HepG2 (cell line): ENCODE measurements at regions not wholly inside any gene's neighbourhood (a gene's known extent, or its start where the extent isn't known, plus 50 kb on each side); places are given as distances from the start of the nearest gene placed in this dataset.

Experiments
- ATAC-seq: fragments of 200-7000 bp; cut with Tn5 transposase; 3 replicates; pipeline ENCODE4 v1.9.1; 2020; ENCODE audit warnings: mild to moderate bottlenecking, moderate library complexity
- BruUV-seq: library from RNA; stranded (reverse); fragments of 400-500 nt; replicated peaks from 2 replicates; lab custom pipeline; 2021; lab: Mats Ljungman, UMichigan
- CTCF ChIA-PET: fragments of 300-600 bp; formaldehyde crosslinking; extraction: SDS; loops from one replicate; lab custom pipeline; 2021; ENCODE audit warnings: low total read pairs, inconsistent platforms, low intra/inter-chr PET ratio; lab: Yijun Ruan, JAX
- POLR2A ChIA-PET: fragments of 350-600 bp; sonication (Branson Sonifier 250); formaldehyde crosslinking; loops from one replicate; lab custom pipeline; 2020; ENCODE audit warnings: antibody characterized with exemption, inconsistent platforms; lab: Yijun Ruan, JAX
- DNase-seq: peaks from one replicate; pipeline ENCODE4 v3.0.0-alpha.2; 2015; ENCODE audit warnings: low spot score
- FAIRE-seq: peaks from 3 replicates; lab custom pipeline; 2011; peaks lifted over from hg19 to GRCh38; lab: Jason Lieb, UNC
- H2AFZ ChIP-seq: one replicate; pipeline ENCODE4 v1.6.1; 2011; ENCODE audit warnings: low read length, inconsistent platforms
- H3K27ac ChIP-seq: fragments of 300-600 bp; 3 replicates; pipeline ENCODE4 v1.8.0; 2011; ENCODE audit warnings: mixed run types, mild to moderate bottlenecking, mixed read lengths, low read length, inconsistent platforms; ENCODE audit not compliant: insufficient read depth; ENCODE audit errors: extremely low read length
- H3K27me3 ChIP-seq, 2 experiments: fragments of 200-600 bp in 1 of 2; 2 replicates in 1 of 2; 3 replicates in 1 of 2; pipeline versions ENCODE4 v1.6.0 to v1.8.0; 2011; ENCODE audit warnings: low read length in 2 of 2, mild to moderate bottlenecking in 2 of 2, moderate library complexity in 2 of 2, inconsistent platforms in 1 of 2; ENCODE audit not compliant: insufficient read depth in 2 of 2, control insufficient read depth in 1 of 2
- H3K36me3 ChIP-seq, 2 experiments: fragments of 200-600 bp in 1 of 2; replicated peaks in 1 of 2; 2 replicates in 1 of 2; 3 replicates in 1 of 2; pipeline versions ENCODE4 v1.5.1 to v1.8.0; 2011; ENCODE audit warnings: low read length in 2 of 2, inconsistent platforms in 1 of 2; ENCODE audit not compliant: insufficient read depth in 2 of 2, control insufficient read depth in 1 of 2
- H3K4me1 ChIP-seq: 2 replicates; pipeline ENCODE4 v1.5.1; 2012; ENCODE audit warnings: low read length, inconsistent platforms; ENCODE audit not compliant: insufficient read depth
- H3K4me2 ChIP-seq: 2 replicates; pipeline ENCODE4 v1.6.0; 2011; ENCODE audit warnings: low read depth, low read length, inconsistent platforms
- H3K4me3 ChIP-seq, 3 experiments: fragments of 200-600 bp in 1 of 3; sonication (generic), shearing (Covaris generic) in 1 of 3; replicated peaks in 1 of 3; 2 replicates each; pipeline ENCODE4 v1.5.1; 2011 to 2016; ENCODE audit warnings: low read length in 3 of 3, inconsistent platforms in 2 of 3, low read depth in 2 of 3, mild to moderate bottlenecking in 2 of 3, control low read depth in 1 of 3, mixed read lengths in 1 of 3; ENCODE audit not compliant: insufficient read depth in 1 of 3
- H3K79me2 ChIP-seq: one replicate; pipeline ENCODE4 v1.6.1; 2011; ENCODE audit warnings: low read length, inconsistent platforms; ENCODE audit not compliant: insufficient read depth
- H3K9ac ChIP-seq: 2 replicates; pipeline ENCODE4 v1.6.0; 2011; ENCODE audit warnings: mild to moderate bottlenecking, low read depth, low read length, inconsistent platforms; ENCODE audit not compliant: insufficient read depth
- H3K9me3 ChIP-seq: 2 replicates; pipeline ENCODE4 v1.5.1; 2012; ENCODE audit warnings: mild to moderate bottlenecking, low read length
- H4K20me1 ChIP-seq: 2 replicates; pipeline ENCODE4 v1.6.0; 2011; ENCODE audit warnings: inconsistent platforms, mild to moderate bottlenecking, low read length, moderate library complexity; ENCODE audit not compliant: insufficient read depth
- CBX5 ChIP-seq: sonication (generic); formaldehyde crosslinking; IDR thresholded peaks from 2 replicates; pipeline ENCODE4 v1.4.0; 2020; ENCODE audit warnings: missing genetic modification reagents, borderline replicate concordance
- EED ChIP-seq: sonication (generic); formaldehyde crosslinking; IDR thresholded peaks from 2 replicates; pipeline ENCODE4 v1.5.0; 2020; ENCODE audit warnings: mild to moderate bottlenecking, missing genetic modification reagents
- ELF3 ChIP-seq: IDR thresholded peaks from 2 replicates; pipeline ENCODE4 v1.6.1; 2016; ENCODE audit warnings: missing genetic modification reagents, missing compliant biosample characterization
- ELF4 ChIP-seq: sonication (generic); formaldehyde crosslinking; IDR thresholded peaks from 2 replicates; pipeline ENCODE4 v1.5.0; 2020; ENCODE audit warnings: missing genetic modification reagents, mild to moderate bottlenecking, moderate library complexity, borderline replicate concordance
- HNF4A ChIP-seq: sonication (generic); formaldehyde crosslinking; IDR thresholded peaks from 2 replicates; pipeline ENCODE4 v1.4.0; 2020; ENCODE audit warnings: missing genetic modification reagents
- HOXA7 ChIP-seq: sonication (generic); formaldehyde crosslinking; IDR thresholded peaks from 2 replicates; pipeline ENCODE4 v1.8.1; 2022; ENCODE audit warnings: mild to moderate bottlenecking, missing genetic modification reagents, moderate library complexity
- MAFK ChIP-seq, 2 experiments: IDR thresholded peaks in 1 of 2; conservative IDR thresholded peaks in 1 of 2; 2 replicates each; pipeline ENCODE4 v1.6.1; 2011; ENCODE audit warnings: improper control_type of control experiment in 2 of 2, low read length in 2 of 2
- MATR3 ChIP-seq: sonication (generic); formaldehyde crosslinking; IDR thresholded peaks from 2 replicates; pipeline ENCODE4 v1.4.0; 2020; ENCODE audit warnings: missing genetic modification reagents
- NFKBIZ ChIP-seq: IDR thresholded peaks from 2 replicates; pipeline ENCODE4 v1.6.1; 2018; ENCODE audit warnings: missing genetic modification reagents, missing compliant biosample characterization
- NRL ChIP-seq: sonication (generic); formaldehyde crosslinking; IDR thresholded peaks from 2 replicates; pipeline ENCODE4 v1.5.0; 2020; ENCODE audit warnings: missing genetic modification reagents, mild to moderate bottlenecking, moderate library complexity, borderline replicate concordance
- SNAPC2 ChIP-seq: sonication (generic); formaldehyde crosslinking; IDR thresholded peaks from 2 replicates; pipeline ENCODE4 v1.8.1; 2022; ENCODE audit warnings: mild to moderate bottlenecking, missing genetic modification reagents
- THYN1 ChIP-seq: sonication (generic); formaldehyde crosslinking; IDR thresholded peaks from 2 replicates; pipeline ENCODE4 v1.8.1; 2023; ENCODE audit warnings: low read depth, mild to moderate bottlenecking, moderate library complexity, missing genetic modification reagents, borderline replicate concordance
- TOPORS ChIP-seq: sonication (generic); formaldehyde crosslinking; IDR thresholded peaks from 2 replicates; pipeline ENCODE4 v1.8.0; 2023; ENCODE audit warnings: mild to moderate bottlenecking, missing genetic modification reagents
- ZKSCAN5 ChIP-seq: sonication (generic); formaldehyde crosslinking; IDR thresholded peaks from 2 replicates; pipeline ENCODE4 v1.5.1; 2020; ENCODE audit warnings: mild to moderate bottlenecking, missing genetic modification reagents
- ZMAT3 ChIP-seq: sonication (generic); formaldehyde crosslinking; conservative IDR thresholded peaks from 2 replicates; pipeline ENCODE4 v1.7.0; 2021; ENCODE audit warnings: missing genetic modification reagents
- ZNF333 ChIP-seq: sonication (generic); formaldehyde crosslinking; IDR thresholded peaks from 2 replicates; pipeline ENCODE4 v1.4.0; 2020; ENCODE audit warnings: mild to moderate bottlenecking, missing genetic modification reagents, borderline replicate concordance
- ZNF510 ChIP-seq: sonication (generic); formaldehyde crosslinking; IDR thresholded peaks from 2 replicates; pipeline ENCODE4 v1.4.0; 2020; ENCODE audit warnings: low read depth, mild to moderate bottlenecking, missing genetic modification reagents
- ZNF781 ChIP-seq: sonication (generic); formaldehyde crosslinking; IDR thresholded peaks from 2 replicates; pipeline ENCODE4 v1.5.1; 2020; ENCODE audit warnings: borderline replicate concordance, mild to moderate bottlenecking, missing genetic modification reagents; ENCODE audit errors: not compliant biosample characterization
- ZNF782 ChIP-seq: sonication (generic); formaldehyde crosslinking; IDR thresholded peaks from 2 replicates; pipeline ENCODE4 v1.4.0; 2020; ENCODE audit warnings: missing genetic modification reagents, mild to moderate bottlenecking, borderline replicate concordance
- WGBS: methylation state at CpG from one replicate; pipeline ENCODE4 v1.1.6; 2017; ENCODE audit warnings: low lambda C conversion rate; 5-methylcytosine and 5-hydroxymethylcytosine counted together
- in situ Hi-C: cut with HindIII; loops from 2 replicates; pipeline ENCODE4 v1.10.0; 2017; ENCODE audit warnings: low pct_unique_long_range_greater_than_20kb; ENCODE audit not compliant: extremely low pct_ligation_motif_present
- intact Hi-C: fragments of 100-400 bp; cut with micrococcal nuclease; formaldehyde crosslinking; loops from one replicate; pipeline ENCODE4 v1.10.0; 2022; ENCODE audit not compliant: unreplicated experiment
- TF ChIP-seq, protein P1 (sequence below): sonication (generic); formaldehyde crosslinking; IDR thresholded peaks from 2 replicates; pipeline ENCODE4; 2020; ENCODE audit warnings: missing genetic modification reagents, mild to moderate bottlenecking, borderline replicate concordance

DNA sequence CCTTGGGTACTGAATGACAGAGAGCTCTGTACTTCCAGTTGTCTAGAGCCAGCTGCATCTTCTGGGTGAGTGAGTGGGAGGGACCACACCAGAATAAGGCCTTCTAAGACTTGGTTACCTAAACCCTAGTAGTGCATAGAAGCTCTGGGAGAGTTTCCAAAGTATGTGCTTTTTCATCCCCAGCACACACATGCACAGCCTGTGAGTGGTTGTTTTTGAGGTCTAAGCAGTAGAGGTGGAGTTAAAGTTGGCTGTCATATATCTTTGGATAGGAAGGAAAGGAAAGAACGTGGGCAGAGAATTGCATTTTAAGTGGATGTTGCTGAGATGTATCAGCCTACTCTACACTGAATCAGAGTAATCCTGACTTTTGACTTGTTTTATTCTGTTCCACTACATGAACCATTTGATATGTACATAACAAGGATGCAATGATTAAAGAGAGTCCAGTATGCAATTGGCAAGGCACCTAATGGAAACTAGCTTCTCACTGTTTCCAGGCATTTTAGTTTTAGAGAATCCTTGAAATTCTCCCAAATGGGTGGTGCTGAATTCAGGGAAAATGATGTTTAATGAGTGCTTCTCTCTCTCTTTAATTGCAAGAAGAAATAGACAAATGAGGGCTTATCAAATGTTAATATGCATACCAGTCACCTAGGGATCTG lies 51.8 kb upstream of the PRICKLE1 start:
- no peak overlapping the region for H3K4me3 ChIP-seq
- in situ Hi-C loops, result no loop called here
- ATAC-seq (no peak), DNase-seq (no peak), FAIRE-seq (no peak)
- H3K27ac ChIP-seq, result no peak overlapping the region
- POLR2A ChIA-PET, result no interaction called here
- no peaks in the 10 kb centered on the region for H4K20me1 ChIP-seq
- no TSS peak for BruUV-seq
- TF ChIP-seq ZNF333 (CRISPR knock-in tag) (no peak), ZNF781 (no peak), CBX5 (CRISPR knock-in tag) (no peak), ZKSCAN5 (CRISPR knock-in tag) (no peak), ZNF782 (no peak), HNF4A (CRISPR knock-in tag) (no peak), EED (no peak), MATR3 (CRISPR knock-in tag) (no peak), NRL (CRISPR knock-in tag) (no peak), ZNF510 (no peak), ZMAT3 (CRISPR knock-in tag) (no peak), MAFK (conservative IDR thresholded peaks at IDR 0.05 in 1 of 2, IDR thresholded peaks at IDR 0.05 in 1 of 2; ENCODE audit: low read length in 2 of 2) (no peak), NFKBIZ (CRISPR knock-in tag) (no peak), TOPORS (CRISPR knock-in tag) (no peak), ELF4 (no peak), HOXA7 (CRISPR knock-in tag) (no peak), SNAPC2 (no peak), THYN1 (no peak), ELF3 (CRISPR knock-in tag) (no peak)
- TF ChIP-seq, protein P1, sequence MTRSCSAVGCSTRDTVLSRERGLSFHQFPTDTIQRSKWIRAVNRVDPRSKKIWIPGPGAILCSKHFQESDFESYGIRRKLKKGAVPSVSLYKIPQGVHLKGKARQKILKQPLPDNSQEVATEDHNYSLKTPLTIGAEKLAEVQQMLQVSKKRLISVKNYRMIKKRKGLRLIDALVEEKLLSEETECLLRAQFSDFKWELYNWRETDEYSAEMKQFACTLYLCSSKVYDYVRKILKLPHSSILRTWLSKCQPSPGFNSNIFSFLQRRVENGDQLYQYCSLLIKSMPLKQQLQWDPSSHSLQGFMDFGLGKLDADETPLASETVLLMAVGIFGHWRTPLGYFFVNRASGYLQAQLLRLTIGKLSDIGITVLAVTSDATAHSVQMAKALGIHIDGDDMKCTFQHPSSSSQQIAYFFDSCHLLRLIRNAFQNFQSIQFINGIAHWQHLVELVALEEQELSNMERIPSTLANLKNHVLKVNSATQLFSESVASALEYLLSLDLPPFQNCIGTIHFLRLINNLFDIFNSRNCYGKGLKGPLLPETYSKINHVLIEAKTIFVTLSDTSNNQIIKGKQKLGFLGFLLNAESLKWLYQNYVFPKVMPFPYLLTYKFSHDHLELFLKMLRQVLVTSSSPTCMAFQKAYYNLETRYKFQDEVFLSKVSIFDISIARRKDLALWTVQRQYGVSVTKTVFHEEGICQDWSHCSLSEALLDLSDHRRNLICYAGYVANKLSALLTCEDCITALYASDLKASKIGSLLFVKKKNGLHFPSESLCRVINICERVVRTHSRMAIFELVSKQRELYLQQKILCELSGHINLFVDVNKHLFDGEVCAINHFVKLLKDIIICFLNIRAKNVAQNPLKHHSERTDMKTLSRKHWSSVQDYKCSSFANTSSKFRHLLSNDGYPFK (CRISPR knock-in tag), result no peak
- H3K27me3 ChIP-seq, result no peaks in the 10 kb centered on the region
- CTCF ChIA-PET, result no interaction called here
- H3K4me1 ChIP-seq, result no peaks in the 10 kb centered on the region
- no peaks in the 10 kb centered on the region for H3K79me2 ChIP-seq
- no peak overlapping the region for H2AFZ ChIP-seq
- H3K4me2 ChIP-seq, result no peak overlapping the region
- H3K9me3 ChIP-seq, result no peaks in the 10 kb centered on the region
- no peak overlapping the region for H3K9ac ChIP-seq
- intact Hi-C loops, result no loop called here
- WGBS, result 4% methylated on average over 1 of the region's 1 CpG
- no peaks in the 10 kb centered on the region for H3K36me3 ChIP-seq
